Calu3 (cell line): ENCODE measurements at regions not wholly inside any gene's neighbourhood (a gene's known extent, or its start where the extent isn't known, plus 50 kb on each side); places are given as distances from the start of the nearest gene placed in this dataset.

ENCODE experiments used
- BruUV-seq: library from RNA; stranded (reverse); fragments of 400-500 nt; replicated peaks from 2 replicates; lab custom pipeline; 2021; lab: Mats Ljungman, UMichigan
- CTCF ChIA-PET: fragments of 300-600 bp; sonication (Branson Sonifier 250); formaldehyde crosslinking; loops from one replicate; lab custom pipeline; 2022; ENCODE audit warnings: antibody characterized with exemption; lab: Charles Lee
- DNase-seq: peaks from one replicate; pipeline ENCODE4 v3.0.0; 2022
- H3K27ac Mint-ChIP-seq: one replicate; pipeline ENCODE4 v1.8.0; 2022; ENCODE audit warnings: mixed read lengths; ENCODE audit not compliant: unreplicated experiment
- H3K27me3 Mint-ChIP-seq: one replicate; pipeline ENCODE4 v1.8.0; 2022; ENCODE audit warnings: mixed read lengths; ENCODE audit not compliant: unreplicated experiment
- H3K36me3 Mint-ChIP-seq: one replicate; pipeline ENCODE4 v1.8.0; 2022; ENCODE audit warnings: mild to moderate bottlenecking, moderate library complexity, mixed read lengths; ENCODE audit not compliant: insufficient read depth, unreplicated experiment
- H3K4me1 Mint-ChIP-seq: one replicate; pipeline ENCODE4 v1.8.0; 2022; ENCODE audit warnings: mild to moderate bottlenecking, low read depth, mixed read lengths; ENCODE audit not compliant: unreplicated experiment
- H3K4me3 Mint-ChIP-seq: one replicate; pipeline ENCODE4 v1.8.0; 2022; ENCODE audit warnings: mild to moderate bottlenecking, low read depth, moderate library complexity, mixed read lengths; ENCODE audit not compliant: unreplicated experiment
- H3K9me3 Mint-ChIP-seq: one replicate; pipeline ENCODE4 v1.8.0; 2022; ENCODE audit warnings: low read depth, mixed read lengths; ENCODE audit not compliant: unreplicated experiment
- intact Hi-C: fragments of 100-400 bp; cut with micrococcal nuclease; formaldehyde crosslinking; loops from one replicate; pipeline ENCODE4 v1.10.0; 2022; ENCODE audit not compliant: unreplicated experiment
- TF ChIP-seq, protein P1 (sequence below): fragments of 200-600 bp; IDR thresholded peaks from one replicate; pipeline ENCODE4 v1.8.0; 2022; ENCODE audit warnings: antibody characterized with exemption; ENCODE audit not compliant: unreplicated experiment

DNA sequence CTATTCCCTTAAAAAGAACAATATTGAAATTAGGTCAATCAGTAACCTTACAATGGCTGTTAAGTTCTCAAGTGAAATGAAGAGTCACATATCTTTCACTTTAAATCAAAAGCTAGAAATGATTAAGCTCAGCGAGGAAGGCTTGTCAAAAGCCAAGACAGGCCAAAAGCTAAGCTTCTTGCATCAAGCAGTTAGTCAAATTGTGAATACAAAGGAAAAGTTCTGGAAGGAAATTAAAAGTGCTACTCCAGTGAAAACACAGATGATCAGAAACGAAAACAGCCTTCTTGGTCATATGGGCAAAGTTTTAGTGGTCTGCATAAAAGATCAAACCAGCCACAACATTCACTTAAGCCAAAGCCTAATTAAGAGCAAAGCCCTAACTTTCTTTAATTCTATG lies 402.6 kb upstream of the ZEB2 start:
- H3K27me3 Mint-ChIP-seq, result no peaks in the 10 kb centered on the region
- intact Hi-C loops, result no loop called here
- no peak overlapping the region for H3K4me3 Mint-ChIP-seq
- no peaks in the 10 kb centered on the region for H3K9me3 Mint-ChIP-seq
- H3K27ac Mint-ChIP-seq, result no peak overlapping the region
- no peak for DNase-seq
- H3K36me3 Mint-ChIP-seq, result no peaks in the 10 kb centered on the region
- BruUV-seq, result no TSS peak
- H3K4me1 Mint-ChIP-seq, result no peaks in the 10 kb centered on the region
- TF ChIP-seq, protein P1, sequence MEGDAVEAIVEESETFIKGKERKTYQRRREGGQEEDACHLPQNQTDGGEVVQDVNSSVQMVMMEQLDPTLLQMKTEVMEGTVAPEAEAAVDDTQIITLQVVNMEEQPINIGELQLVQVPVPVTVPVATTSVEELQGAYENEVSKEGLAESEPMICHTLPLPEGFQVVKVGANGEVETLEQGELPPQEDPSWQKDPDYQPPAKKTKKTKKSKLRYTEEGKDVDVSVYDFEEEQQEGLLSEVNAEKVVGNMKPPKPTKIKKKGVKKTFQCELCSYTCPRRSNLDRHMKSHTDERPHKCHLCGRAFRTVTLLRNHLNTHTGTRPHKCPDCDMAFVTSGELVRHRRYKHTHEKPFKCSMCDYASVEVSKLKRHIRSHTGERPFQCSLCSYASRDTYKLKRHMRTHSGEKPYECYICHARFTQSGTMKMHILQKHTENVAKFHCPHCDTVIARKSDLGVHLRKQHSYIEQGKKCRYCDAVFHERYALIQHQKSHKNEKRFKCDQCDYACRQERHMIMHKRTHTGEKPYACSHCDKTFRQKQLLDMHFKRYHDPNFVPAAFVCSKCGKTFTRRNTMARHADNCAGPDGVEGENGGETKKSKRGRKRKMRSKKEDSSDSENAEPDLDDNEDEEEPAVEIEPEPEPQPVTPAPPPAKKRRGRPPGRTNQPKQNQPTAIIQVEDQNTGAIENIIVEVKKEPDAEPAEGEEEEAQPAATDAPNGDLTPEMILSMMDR, result no peak
- CTCF ChIA-PET, result no interaction called here

DNA sequence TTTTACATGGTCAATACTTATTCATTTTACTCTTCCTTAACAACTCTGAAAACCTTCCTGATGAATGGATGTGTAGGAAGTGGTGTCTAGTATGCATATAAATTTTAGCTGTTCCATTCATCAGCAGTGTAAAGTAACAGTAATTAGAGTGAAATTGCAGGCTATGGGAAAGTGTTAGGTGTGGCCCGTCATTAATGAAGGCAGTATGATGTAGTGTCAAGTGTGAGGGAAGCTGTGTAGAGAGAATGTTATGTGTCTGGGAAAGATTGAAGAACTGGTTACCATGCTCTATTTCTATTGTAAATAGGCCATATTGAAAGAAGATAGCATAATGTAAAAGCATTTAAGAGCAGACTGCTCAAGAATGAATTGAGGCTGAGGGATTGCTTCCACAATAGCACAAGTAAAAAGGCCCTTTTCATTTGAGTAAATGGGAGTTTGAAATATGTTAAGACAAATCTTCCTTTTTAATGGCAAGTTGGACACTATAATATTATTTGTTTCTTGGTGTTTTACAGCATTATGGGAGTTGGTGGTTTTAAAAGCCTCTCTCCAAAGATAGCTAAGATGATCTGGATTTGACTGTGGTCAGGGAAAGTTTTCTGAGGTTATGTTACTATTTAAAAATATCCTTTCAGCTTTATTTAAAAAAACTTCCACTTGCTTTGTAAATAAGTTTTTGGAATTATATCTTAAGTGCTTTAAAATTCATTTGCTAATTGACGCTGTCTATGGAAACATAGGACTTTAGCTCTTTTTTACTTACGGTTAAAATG lies 401.0 kb upstream of the ZEB2 start:
- H3K27me3 Mint-ChIP-seq, result no peaks in the 10 kb centered on the region
- no peak for DNase-seq
- H3K27ac Mint-ChIP-seq, result no peak overlapping the region
- TF ChIP-seq, protein P1, result no peak
- intact Hi-C loops, result no loop called here
- H3K4me3 Mint-ChIP-seq, result no peak overlapping the region
- BruUV-seq, result no TSS peak
- CTCF ChIA-PET, result interaction anchor here (0.6 kb wide), 1 partner anchor 12 kb away, joined by 12 read pairs; no protein-coding TSS in a partner anchor
- no peaks in the 10 kb centered on the region for H3K36me3 Mint-ChIP-seq
- H3K9me3 Mint-ChIP-seq, result no peaks in the 10 kb centered on the region
- no peaks in the 10 kb centered on the region for H3K4me1 Mint-ChIP-seq

DNA sequence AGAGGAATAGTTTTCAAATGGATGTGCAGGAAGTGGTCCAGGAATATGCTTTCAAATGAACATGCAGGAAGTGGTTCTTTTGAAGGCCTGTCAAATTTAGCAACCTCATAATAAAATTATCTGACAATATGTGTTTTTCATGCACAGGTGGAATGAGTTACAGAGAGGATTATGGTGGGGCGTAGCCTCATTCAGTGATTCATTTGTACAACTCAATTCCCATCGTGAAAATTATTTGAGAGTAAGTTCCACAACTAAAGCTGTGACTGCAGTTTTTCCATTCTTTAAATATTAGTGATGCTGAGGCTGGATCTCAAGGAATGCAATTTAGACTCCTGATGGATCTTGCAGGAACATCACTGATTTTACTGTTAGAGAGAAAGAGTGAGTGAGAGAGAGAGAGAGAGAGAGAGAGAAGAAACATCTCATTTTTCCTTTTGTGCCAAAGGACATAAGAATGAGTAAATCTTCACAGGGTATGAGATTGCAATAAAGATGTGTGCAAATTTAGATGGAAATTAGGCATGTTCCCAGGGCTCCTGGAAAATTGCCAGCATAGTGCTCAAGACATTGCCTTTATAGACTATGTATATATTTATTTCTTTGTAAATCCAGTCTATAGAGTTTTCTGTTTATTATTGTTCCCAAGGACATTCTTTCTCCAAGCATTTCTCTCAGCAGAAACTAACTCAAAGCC lies 394.9 kb upstream of the ZEB2 start:
- H3K4me3 Mint-ChIP-seq, result no peak overlapping the region
- no peak for DNase-seq
- no peaks in the 10 kb centered on the region for H3K27me3 Mint-ChIP-seq
- no peak overlapping the region for H3K27ac Mint-ChIP-seq
- peaks cover 9% of the 10 kb centered on the region for H3K4me1 Mint-ChIP-seq
- no peaks in the 10 kb centered on the region for H3K36me3 Mint-ChIP-seq
- intact Hi-C loops, result no loop called here
- no TSS peak for BruUV-seq
- TF ChIP-seq, protein P1, result no peak
- H3K9me3 Mint-ChIP-seq, result peaks cover 4% of the 10 kb centered on the region
- CTCF ChIA-PET, result no interaction called here

- DNase-seq, result no peak
- H3K4me1 Mint-ChIP-seq, result peaks cover 9% of the 10 kb centered on the region
- TF ChIP-seq, protein P1, result no peak
- no peaks in the 10 kb centered on the region for H3K36me3 Mint-ChIP-seq
- H3K4me3 Mint-ChIP-seq, result no peak overlapping the region
- CTCF ChIA-PET, result no interaction called here
- no TSS peak for BruUV-seq
- H3K9me3 Mint-ChIP-seq, result peaks cover 4% of the 10 kb centered on the region
- no peaks in the 10 kb centered on the region for H3K27me3 Mint-ChIP-seq
- no peak overlapping the region for H3K27ac Mint-ChIP-seq
- intact Hi-C loops, result no loop called here
These were observed 394.2 kb upstream of the ZEB2 start for GRCh38 chr2:144914113-144914512.
